ENCODE measurements at regions not wholly inside any gene's neighbourhood (a gene's known extent, or its start where the extent isn't known, plus 50 kb on each side); places are given as distances from the start of the nearest gene placed in this dataset.

- DNase-seq (ENCODE audit: low read depth in 2 of 2), result no peak
Measured at GRCh38 chr2:160952464-160953254, 207.6 kb upstream of the TANK start.

GRCh38 chr2:160955578-160955977 is 204.7 kb upstream of the TANK start:
- DNase-seq (ENCODE audit: low read depth in 2 of 2), result no peak

- no peak for DNase-seq (ENCODE audit: low read depth in 2 of 2)
Measured at GRCh38 chr2:160956243-160956802, 203.9 kb upstream of the TANK start.

GRCh38 chr2:160963957-160964356 is 196.3 kb upstream of the TANK start:
- DNase-seq (ENCODE audit: low read depth in 2 of 2), result no peak

GRCh38 chr2:160967523-160967922 is 192.7 kb upstream of the TANK start:
- no peak for DNase-seq (ENCODE audit: low read depth in 2 of 2)

- no peak for DNase-seq (ENCODE audit: low read depth in 2 of 2)
Measured at GRCh38 chr2:160968183-160968582, 192.0 kb upstream of the TANK start.

- no peak for DNase-seq (ENCODE audit: low read depth in 2 of 2)
Measured at GRCh38 chr2:160970052-160970965, 189.9 kb upstream of the TANK start.

GRCh38 chr2:160973991-160974390 is 186.2 kb upstream of the TANK start:
- no peak for DNase-seq (ENCODE audit: low read depth in 2 of 2)

GRCh38 chr2:160974803-160975202 is 185.4 kb upstream of the TANK start:
- DNase-seq (ENCODE audit: low read depth in 2 of 2), result no peak

GRCh38 chr2:160976797-160977196 is 183.4 kb upstream of the TANK start:
- DNase-seq (ENCODE audit: low read depth in 2 of 2), result no peak

GRCh38 chr2:160977376-160977775 is 182.9 kb upstream of the TANK start:
- no peak for DNase-seq (ENCODE audit: low read depth in 2 of 2)

- no peak for DNase-seq (ENCODE audit: low read depth in 2 of 2)
Measured at GRCh38 chr2:160977854-160978253, 182.4 kb upstream of the TANK start.

GRCh38 chr2:160984426-160985077 is 175.7 kb upstream of the TANK start:
- no peak for DNase-seq (ENCODE audit: low read depth in 2 of 2)

- DNase-seq (ENCODE audit: low read depth in 2 of 2), result no peak
Measured at GRCh38 chr2:160989778-160990177, 170.4 kb upstream of the TANK start.

GRCh38 chr2:160993654-160994061 is 166.6 kb upstream of the TANK start:
- DNase-seq (ENCODE audit: low read depth in 2 of 2), result no peak

- peak; percentile 36 to 76 for DNase-seq (ENCODE audit: low read depth in 2 of 2)
Measured at GRCh38 chr2:160994141-160995002, 165.9 kb upstream of the TANK start.

- DNase-seq (ENCODE audit: low read depth in 2 of 2), result no peak
Measured at GRCh38 chr2:160996584-160996983, 163.6 kb upstream of the TANK start.

GRCh38 chr2:161004379-161004778 is 155.8 kb upstream of the TANK start:
- no peak for DNase-seq (ENCODE audit: low read depth in 2 of 2)

GRCh38 chr2:161005170-161005569 is 155.1 kb upstream of the TANK start:
- no peak for DNase-seq (ENCODE audit: low read depth in 2 of 2)

GRCh38 chr2:161008311-161008710 is 151.9 kb upstream of the TANK start:
- no peak for DNase-seq (ENCODE audit: low read depth in 2 of 2)

- no peak for DNase-seq (ENCODE audit: low read depth in 2 of 2)
Measured at GRCh38 chr2:161010503-161011015, 149.7 kb upstream of the TANK start.

Data from activated CD4-positive, alpha-beta T cell treated with anti-CD3 and anti-CD28 coated beads for 24 hours (primary cell).